GM10248 (cell line): ENCODE measurements at regions not wholly inside any gene's neighbourhood (a gene's known extent, or its start where the extent isn't known, plus 50 kb on each side); places are given as distances from the start of the nearest gene placed in this dataset.

Experiments
- CTCF ChIA-PET: fragments of 300-600 bp; sonication (Branson Sonifier 250); formaldehyde crosslinking; extraction: SDS; loops from one replicate; lab custom pipeline; 2021; ENCODE audit warnings: antibody characterized with exemption; lab: Yijun Ruan, JAX
- POLR2A ChIA-PET: fragments of 350-650 bp; sonication (Branson Sonifier 250); formaldehyde crosslinking; extraction: SDS; loops from one replicate; lab custom pipeline; 2020; ENCODE audit warnings: antibody characterized with exemption; lab: Yijun Ruan, JAX
- DNase-seq: peaks from one replicate; pipeline ENCODE4 v3.0.0; 2012; ENCODE audit errors: extremely low spot score
- CTCF ChIP-seq: IDR thresholded peaks from 2 replicates; pipeline ENCODE4 v1.5.1; 2012; ENCODE audit warnings: mild to moderate bottlenecking, low read depth; ENCODE audit errors: extremely low read depth, missing control alignments, control extremely low read depth

- POLR2A ChIA-PET = no interaction called here
- CTCF ChIA-PET = no interaction called here
Measured at GRCh38 chr6:93059911-93060310, 359.4 kb downstream of the EPHA7 start.

GRCh38 chr6:93057584-93057983 is 361.8 kb downstream of the EPHA7 start:
- no peak for TF ChIP-seq CTCF
- ChIA-PET CTCF (interaction anchor here (1.2 kb wide), 1 partner anchor 34 kb away, joined by 3 read pairs; no protein-coding TSS in a partner anchor), POLR2A (no interaction called here)
- DNase-seq = no peak

More at GRCh38 chr6:93059911-93060310, 359.4 kb downstream of the EPHA7 start:
- TF ChIP-seq CTCF = no peak
- no peak for DNase-seq

GRCh38 chr6:93048381-93048780 is 371.0 kb downstream of the EPHA7 start:
- POLR2A ChIA-PET = no interaction called here
- DNase-seq = no peak
- CTCF ChIA-PET = no interaction called here
- no peak for TF ChIP-seq CTCF

GRCh38 chr6:93047033-93047432 is 372.3 kb downstream of the EPHA7 start:
- no peak for TF ChIP-seq CTCF
- POLR2A ChIA-PET = no interaction called here
- no peak for DNase-seq
- CTCF ChIA-PET = interaction anchor here (1.3 kb wide), 1 partner anchor 19 kb away, joined by 3 read pairs; no protein-coding TSS in a partner anchor

GRCh38 chr6:93045156-93045555 is 374.2 kb downstream of the EPHA7 start:
- TF ChIP-seq CTCF = no peak
- DNase-seq = no peak
- ChIA-PET POLR2A (no interaction called here), CTCF (interaction anchor here (2.0 kb wide), 1 partner anchor 9 kb away, joined by 7 read pairs; no protein-coding TSS in a partner anchor)

- TF ChIP-seq CTCF = no peak
- CTCF ChIA-PET = interaction anchor here (0.9 kb wide), 1 partner anchor 19 kb away, joined by 3 read pairs; no protein-coding TSS in a partner anchor
- POLR2A ChIA-PET = no interaction called here
- no peak for DNase-seq
Measured at GRCh38 chr6:93040375-93040774, 379.0 kb downstream of the EPHA7 start.
